CD4-positive, alpha-beta T cell treated with Interleukin-17A for 1 hour (primary cell): ENCODE measurements at regions not wholly inside any gene's neighbourhood (a gene's known extent, or its start where the extent isn't known, plus 50 kb on each side); places are given as distances from the start of the nearest gene placed in this dataset.
"Not testable (repeated sequence)": the region's sequence is repeated elsewhere in the genome, so short reads cannot be mapped to it uniquely, and the experiment has no call there.

Source experiments
- DNase-seq: peaks from one replicate; pipeline ENCODE4 v3.0.0-alpha.2; 2020

- DNase-seq, result no peak
Observed at GRCh38 chr18:1047406-1047805, 142.7 kb downstream of the ADCYAP1 start.

GRCh38 chr18:1048032-1048431, 143.4 kb downstream of the ADCYAP1 start:
- no peak for DNase-seq

GRCh38 chr18:1049173-1049572, 144.5 kb downstream of the ADCYAP1 start:
- no peak for DNase-seq

GRCh38 chr18:1050012-1050657, 145.5 kb downstream of the ADCYAP1 start:
- DNase-seq, result no peak

GRCh38 chr18:1052301-1052700, 147.6 kb downstream of the ADCYAP1 start:
- no peak for DNase-seq

- DNase-seq, result no peak
Observed at GRCh38 chr18:1053331-1054315, 149.0 kb downstream of the ADCYAP1 start.

GRCh38 chr18:1056404-1056803, 151.7 kb downstream of the ADCYAP1 start:
- no peak for DNase-seq

- DNase-seq, result no peak
Observed at GRCh38 chr18:1057367-1057766, 152.7 kb downstream of the ADCYAP1 start.

GRCh38 chr18:1062588-1062987, 157.9 kb downstream of the ADCYAP1 start:
- no peak for DNase-seq

- DNase-seq, result no peak
Observed at GRCh38 chr18:1075322-1075721, 170.7 kb downstream of the ADCYAP1 start.

GRCh38 chr18:1075876-1076275, 171.2 kb downstream of the ADCYAP1 start:
- no peak for DNase-seq

GRCh38 chr18:1078301-1078700, 173.6 kb downstream of the ADCYAP1 start:
- no peak for DNase-seq

- DNase-seq, result not testable (repeated sequence)
Observed at GRCh38 chr18:1083675-1084074, 179.0 kb downstream of the ADCYAP1 start.

GRCh38 chr18:1090758-1091157, 186.1 kb downstream of the ADCYAP1 start:
- no peak for DNase-seq

- DNase-seq, result no peak
Observed at GRCh38 chr18:1092228-1092627, 187.6 kb downstream of the ADCYAP1 start.

- no peak for DNase-seq
Observed at GRCh38 chr18:1094409-1094808, 189.7 kb downstream of the ADCYAP1 start.

GRCh38 chr18:1097991-1098735, 193.5 kb downstream of the ADCYAP1 start:
- DNase-seq, result not testable (repeated sequence)

GRCh38 chr18:1102848-1103247, 198.2 kb downstream of the ADCYAP1 start:
- no peak for DNase-seq

GRCh38 chr18:1103537-1103936, 198.9 kb downstream of the ADCYAP1 start:
- DNase-seq, result no peak

GRCh38 chr18:1104181-1104881, 199.7 kb downstream of the ADCYAP1 start:
- no peak for DNase-seq

- DNase-seq, result no peak
Observed at GRCh38 chr18:1124495-1124894, 219.8 kb downstream of the ADCYAP1 start.

- no peak for DNase-seq
Observed at GRCh38 chr18:1133541-1133940, 228.9 kb downstream of the ADCYAP1 start.

- no peak for DNase-seq
Observed at GRCh38 chr18:1147730-1148129, 243.1 kb downstream of the ADCYAP1 start.
